AG20443 (cell line): ENCODE measurements at regions not wholly inside any gene's neighbourhood (a gene's known extent, or its start where the extent isn't known, plus 50 kb on each side); places are given as distances from the start of the nearest gene placed in this dataset.
"Not testable (repeated sequence)": the region's sequence is repeated elsewhere in the genome, so short reads cannot be mapped to it uniquely, and the experiment has no call there.

Experiments
- DNase-seq: peaks from one replicate; pipeline ENCODE4 v3.0.0; 2012; ENCODE audit warnings: low spot score, mixed read lengths

- no peak for DNase-seq
Observed at GRCh38 chr13:80550971-80551441, 210.1 kb upstream of the SPRY2 start.

- no peak for DNase-seq
Observed at GRCh38 chr13:80548915-80549314, 208.0 kb upstream of the SPRY2 start.

GRCh38 chr13:80547885-80548825 is 207.2 kb upstream of the SPRY2 start:
- DNase-seq = no peak

- DNase-seq = no peak
Observed at GRCh38 chr13:80547341-80547740, 206.4 kb upstream of the SPRY2 start.

GRCh38 chr13:80533175-80533574 is 192.2 kb upstream of the SPRY2 start:
- no peak for DNase-seq

- DNase-seq = no peak
Observed at GRCh38 chr13:80530902-80531301, 190.0 kb upstream of the SPRY2 start.

- DNase-seq = no peak
Observed at GRCh38 chr13:80530191-80530590, 189.3 kb upstream of the SPRY2 start.

- no peak for DNase-seq
Observed at GRCh38 chr13:80529734-80530133, 188.8 kb upstream of the SPRY2 start.

GRCh38 chr13:80528733-80529132 is 187.8 kb upstream of the SPRY2 start:
- DNase-seq = no peak

- DNase-seq = no peak
Observed at GRCh38 chr13:80527400-80527799, 186.5 kb upstream of the SPRY2 start.

GRCh38 chr13:80524447-80525215 is 183.7 kb upstream of the SPRY2 start:
- DNase-seq = no peak

GRCh38 chr13:80523134-80523533 is 182.2 kb upstream of the SPRY2 start:
- no peak for DNase-seq

- not testable (repeated sequence) for DNase-seq
Observed at GRCh38 chr13:80522463-80522862, 181.5 kb upstream of the SPRY2 start.

- no peak for DNase-seq
Observed at GRCh38 chr13:80516818-80517348, 176.0 kb upstream of the SPRY2 start.

- DNase-seq = no peak
Observed at GRCh38 chr13:80515296-80515695, 174.4 kb upstream of the SPRY2 start.

- no peak for DNase-seq
Observed at GRCh38 chr13:80513196-80513595, 172.3 kb upstream of the SPRY2 start.

GRCh38 chr13:80510686-80511085 is 169.8 kb upstream of the SPRY2 start:
- DNase-seq = no peak

- DNase-seq = no peak
Observed at GRCh38 chr13:80509264-80509663, 168.3 kb upstream of the SPRY2 start.

- DNase-seq = no peak
Observed at GRCh38 chr13:80508031-80508430, 167.1 kb upstream of the SPRY2 start.

GRCh38 chr13:80504453-80504852 is 163.5 kb upstream of the SPRY2 start:
- DNase-seq = no peak

GRCh38 chr13:80502359-80502758 is 161.4 kb upstream of the SPRY2 start:
- no peak for DNase-seq

- DNase-seq = no peak
Observed at GRCh38 chr13:80501556-80501955, 160.6 kb upstream of the SPRY2 start.
